K562 (cell line): ENCODE measurements at regions not wholly inside any gene's neighbourhood (a gene's known extent, or its start where the extent isn't known, plus 50 kb on each side); places are given as distances from the start of the nearest gene placed in this dataset.

Source experiments
- BCLAF1 ChIP-seq, 2 experiments: fragments of 450-650 bp in 1 of 2; IDR thresholded peaks; 2 replicates each; pipeline ENCODE4 v1.6.1; 2011 to 2017; ENCODE audit warnings: low read depth in 2 of 2, antibody characterized with exemption in 1 of 2, borderline replicate concordance in 1 of 2, low read length in 1 of 2, mild to moderate bottlenecking in 1 of 2, mixed read lengths in 1 of 2; ENCODE audit not compliant: control insufficient read depth in 1 of 2
- BCOR ChIP-seq: fragments of 450-650 bp; IDR thresholded peaks from 2 replicates; pipeline ENCODE4 v1.6.1; 2016
- C11orf30 ChIP-seq: fragments of 450-650 bp; IDR thresholded peaks from 2 replicates; pipeline ENCODE4 v1.6.1; 2016; ENCODE audit warnings: low read depth, mild to moderate bottlenecking
- CBX3 ChIP-seq, 2 experiments: IDR thresholded peaks; 1 replicate in 1 of 2; 2 replicates in 1 of 2; pipeline ENCODE4 v1.6.1; 2012; ENCODE audit warnings: inconsistent platforms in 2 of 2, low read length in 2 of 2, borderline replicate concordance in 1 of 2, control low read depth in 1 of 2
- HMG20B ChIP-seq: fragments of 250-450 bp; sonication (Bioruptor Pico); IDR thresholded peaks from 2 replicates; pipeline ENCODE4 v1.5.0; 2021; ENCODE audit warnings: mild to moderate bottlenecking
- MED1 ChIP-seq: sonication (generic); formaldehyde crosslinking; IDR thresholded peaks from 2 replicates; pipeline ENCODE4 v1.8.1; 2023; ENCODE audit warnings: missing genetic modification reagents, borderline replicate concordance
- MTA1 ChIP-seq: fragments of 450-650 bp; IDR thresholded peaks from 2 replicates; pipeline ENCODE4 v1.6.1; 2017; ENCODE audit warnings: borderline replicate concordance
- SMARCC2 ChIP-seq: fragments of 450-650 bp; IDR thresholded peaks from 2 replicates; pipeline ENCODE4 v1.6.1; 2017; ENCODE audit warnings: antibody characterized with exemption, moderate library complexity, mild to moderate bottlenecking, low read depth
- TF ChIP-seq, protein P1 (sequence below): sonication (generic); formaldehyde crosslinking; IDR thresholded peaks from 2 replicates; pipeline ENCODE4 v1.9.0; 2022; ENCODE audit warnings: mild to moderate bottlenecking, missing genetic modification reagents
- TF ChIP-seq, protein P2 (sequence below), 3 experiments: IDR thresholded peaks in 2 of 3; conservative IDR thresholded peaks in 1 of 3; 2 replicates each; pipeline ENCODE4 v1.5.1; 2011 to 2012; ENCODE audit warnings: low read length in 3 of 3, mild to moderate bottlenecking in 3 of 3, control low read depth in 2 of 3, improper control_type of control experiment in 1 of 3, inconsistent platforms in 1 of 3, low read depth in 1 of 3, mixed read lengths in 1 of 3, moderate library complexity in 1 of 3; ENCODE audit not compliant: insufficient read depth in 2 of 3

GRCh38 chr1:213446496-213446895 lies 395.5 kb downstream of the RPS6KC1 start:
- TF ChIP-seq HMG20B (CRISPR knock-in tag), result no peak
- no peak for TF ChIP-seq SMARCC2
- TF ChIP-seq, protein P1, sequence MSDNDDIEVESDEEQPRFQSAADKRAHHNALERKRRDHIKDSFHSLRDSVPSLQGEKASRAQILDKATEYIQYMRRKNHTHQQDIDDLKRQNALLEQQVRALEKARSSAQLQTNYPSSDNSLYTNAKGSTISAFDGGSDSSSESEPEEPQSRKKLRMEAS, result no peak
- no peak for TF ChIP-seq CBX3 (IDR thresholded peaks at IDR 0.05; ENCODE audit: borderline replicate concordance in 1 of 2, low read length in 2 of 2)
- no peak for TF ChIP-seq BCLAF1 (IDR thresholded peaks at IDR 0.05; ENCODE audit: borderline replicate concordance in 1 of 2, control insufficient read depth in 1 of 2, low read depth in 2 of 2, low read length in 1 of 2)
- TF ChIP-seq C11orf30, result no peak
- TF ChIP-seq MTA1, result no peak
- TF ChIP-seq MED1 (CRISPR knock-in tag), result no peak
- no peak for TF ChIP-seq BCOR
- TF ChIP-seq, protein P2, sequence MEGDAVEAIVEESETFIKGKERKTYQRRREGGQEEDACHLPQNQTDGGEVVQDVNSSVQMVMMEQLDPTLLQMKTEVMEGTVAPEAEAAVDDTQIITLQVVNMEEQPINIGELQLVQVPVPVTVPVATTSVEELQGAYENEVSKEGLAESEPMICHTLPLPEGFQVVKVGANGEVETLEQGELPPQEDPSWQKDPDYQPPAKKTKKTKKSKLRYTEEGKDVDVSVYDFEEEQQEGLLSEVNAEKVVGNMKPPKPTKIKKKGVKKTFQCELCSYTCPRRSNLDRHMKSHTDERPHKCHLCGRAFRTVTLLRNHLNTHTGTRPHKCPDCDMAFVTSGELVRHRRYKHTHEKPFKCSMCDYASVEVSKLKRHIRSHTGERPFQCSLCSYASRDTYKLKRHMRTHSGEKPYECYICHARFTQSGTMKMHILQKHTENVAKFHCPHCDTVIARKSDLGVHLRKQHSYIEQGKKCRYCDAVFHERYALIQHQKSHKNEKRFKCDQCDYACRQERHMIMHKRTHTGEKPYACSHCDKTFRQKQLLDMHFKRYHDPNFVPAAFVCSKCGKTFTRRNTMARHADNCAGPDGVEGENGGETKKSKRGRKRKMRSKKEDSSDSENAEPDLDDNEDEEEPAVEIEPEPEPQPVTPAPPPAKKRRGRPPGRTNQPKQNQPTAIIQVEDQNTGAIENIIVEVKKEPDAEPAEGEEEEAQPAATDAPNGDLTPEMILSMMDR (IDR thresholded peaks at IDR 0.05 in 2 of 3, conservative IDR thresholded peaks at IDR 0.05 in 1 of 3; ENCODE audit: insufficient read depth in 2 of 3, low read depth in 1 of 3, low read length in 3 of 3), result no peak
